Cardiac septum (tissue), 1 donor: ENCODE measurements at regions not wholly inside any gene's neighbourhood (a gene's known extent, or its start where the extent isn't known, plus 50 kb on each side); places are given as distances from the start of the nearest gene placed in this dataset.

Source experiments
- DNase-seq: peaks from one replicate; pipeline ENCODE4 v3.0.0-alpha.2; 2020; ENCODE audit warnings: low spot score
- intact Hi-C: fragments of 100-400 bp; cut with DNase I; formaldehyde crosslinking; loops from one replicate; pipeline ENCODE4 v1.14.0; 2022
- donor health status: DM: no; HTN: no; CAD: no.

GRCh38 chr20:51898788-51899187 is 96.5 kb upstream of the SALL4 start:
- no peak for DNase-seq
- intact Hi-C loops = no loop called here

GRCh38 chr20:51894619-51895018 is 92.3 kb upstream of the SALL4 start:
- intact Hi-C loops = no loop called here
- DNase-seq = no peak

GRCh38 chr20:51894201-51894600 is 91.9 kb upstream of the SALL4 start:
- no peak for DNase-seq
- intact Hi-C loops = no loop called here

- intact Hi-C loops = no loop called here
- DNase-seq = no peak
Observed at GRCh38 chr20:51893723-51894122, 91.4 kb upstream of the SALL4 start.

GRCh38 chr20:51890003-51890402 is 87.7 kb upstream of the SALL4 start:
- intact Hi-C loops = no loop called here
- no peak for DNase-seq

- no peak for DNase-seq
- intact Hi-C loops = no loop called here
Observed at GRCh38 chr20:51889466-51889865, 87.1 kb upstream of the SALL4 start.

- intact Hi-C loops = no loop called here
- DNase-seq = no peak
Observed at GRCh38 chr20:51888291-51888690, 86.0 kb upstream of the SALL4 start.

GRCh38 chr20:51886891-51887608 is 84.7 kb upstream of the SALL4 start:
- no peak for DNase-seq
- intact Hi-C loops = no loop called here

GRCh38 chr20:51886341-51886740 is 84.0 kb upstream of the SALL4 start:
- intact Hi-C loops = no loop called here
- DNase-seq = no peak

- intact Hi-C loops = no loop called here
- DNase-seq = no peak
Observed at GRCh38 chr20:51884561-51884960, 82.2 kb upstream of the SALL4 start.

- intact Hi-C loops = no loop called here
Observed at GRCh38 chr20:51880188-51880587, 77.9 kb upstream of the SALL4 start.

GRCh38 chr20:51876313-51876940 is 74.1 kb upstream of the SALL4 start:
- intact Hi-C loops = no loop called here
- no peak for DNase-seq

More at GRCh38 chr20:51880188-51880587, 77.9 kb upstream of the SALL4 start:
- no peak for DNase-seq

- intact Hi-C loops = no loop called here
- no peak for DNase-seq
Observed at GRCh38 chr20:51873652-51874051, 71.3 kb upstream of the SALL4 start.

- intact Hi-C loops = no loop called here
- DNase-seq = no peak
Observed at GRCh38 chr20:51871943-51872342, 69.6 kb upstream of the SALL4 start.

GRCh38 chr20:51869002-51869401 is 66.7 kb upstream of the SALL4 start:
- DNase-seq = no peak
- intact Hi-C loops = no loop called here

- no peak for DNase-seq
- intact Hi-C loops = no loop called here
Observed at GRCh38 chr20:51867251-51867650, 64.9 kb upstream of the SALL4 start.

GRCh38 chr20:51864967-51865366 is 62.6 kb upstream of the SALL4 start:
- DNase-seq = no peak

GRCh38 chr20:51862796-51863195 is 60.5 kb upstream of the SALL4 start:
- intact Hi-C loops = no loop called here
- no peak for DNase-seq

More at GRCh38 chr20:51864967-51865366, 62.6 kb upstream of the SALL4 start:
- intact Hi-C loops = no loop called here

GRCh38 chr20:51861726-51862466 is 59.6 kb upstream of the SALL4 start:
- no peak for DNase-seq
- intact Hi-C loops = no loop called here

- DNase-seq = no peak
- intact Hi-C loops = no loop called here
Observed at GRCh38 chr20:51860111-51860882, 58.0 kb upstream of the SALL4 start.
